Heart right ventricle (tissue), 16 donors: ENCODE measurements at regions not wholly inside any gene's neighbourhood (a gene's known extent, or its start where the extent isn't known, plus 50 kb on each side); places are given as distances from the start of the nearest gene placed in this dataset.
A peak's percentile ranks its signal among the peaks of the same experiment; 100 is the strongest.

Experiments used
- ATAC-seq, 8 donors: fragments of 200-7000 bp; cut with Tn5 transposase; one replicate each; pipeline ENCODE4 v1.9.1; 2020; ENCODE audit warnings: mild to moderate bottlenecking in 8 of 8, moderate library complexity in 8 of 8, moderate number of reproducible peaks in 1 of 8
- DNase-seq, 2 donors: peaks; one replicate each; pipeline ENCODE4 v3.0.0-alpha.2; 2020
- H3K27ac ChIP-seq, 10 donors: fragments of 200-600 bp; sonication (generic) in 2 of 10; one replicate each; pipeline versions ENCODE4 v1.5.0 to v1.8.0; 2020 to 2022; ENCODE audit warnings: mild to moderate bottlenecking in 3 of 10
- H3K27me3 ChIP-seq, 7 donors: fragments of 200-600 bp; one replicate each; pipeline ENCODE4 v1.8.0; 2021 to 2022; ENCODE audit warnings: mild to moderate bottlenecking in 2 of 7
- H3K36me3 ChIP-seq, 9 donors: fragments of 200-600 bp; sonication (generic) in 1 of 9; one replicate each; pipeline versions ENCODE4 v1.5.0 to v1.8.0; 2020 to 2022; ENCODE audit warnings: mild to moderate bottlenecking in 2 of 9
- H3K4me1 ChIP-seq, 9 donors: fragments of 200-600 bp; sonication (generic) in 1 of 9; one replicate each; pipeline versions ENCODE4 v1.5.0 to v1.8.0; 2020 to 2022; ENCODE audit warnings: mild to moderate bottlenecking in 4 of 9
- H3K4me3 ChIP-seq, 10 donors: fragments of 200-600 bp; sonication (generic) in 2 of 10; one replicate each; pipeline versions ENCODE4 v1.5.0 to v1.8.0; 2020 to 2022; ENCODE audit warnings: mild to moderate bottlenecking in 7 of 10, moderate library complexity in 2 of 10
- H3K9me3 ChIP-seq, 11 donors: fragments of 200-600 bp in 10 of 11; sonication (generic) in 2 of 11; one replicate each; pipeline versions ENCODE4 v1.5.0 to v1.8.0; 2013 to 2022; ENCODE audit warnings: mild to moderate bottlenecking in 2 of 11, control low read depth in 1 of 11, moderate library complexity in 1 of 11
- WGBS, 2 donors: extraction: QIAGEN DNeasy Blood & Tissue Kit; methylation state at CpG; one replicate each; pipeline ENCODE4 v1.1.7; 2013; ENCODE audit warnings: inconsistent platforms in 1 of 2; 5-methylcytosine and 5-hydroxymethylcytosine counted together
- intact Hi-C, 10 donors: fragments of 100-400 bp; cut with DNase I; formaldehyde crosslinking; loops; one replicate each; pipeline versions ENCODE4 v1.11.1 to v1.14.2; 2022
- TF ChIP-seq, protein P1 (sequence below), 9 donors: fragments of 200-600 bp; sonication (generic) in 2 of 9; IDR thresholded peaks; one replicate each; pipeline versions ENCODE4 v1.5.0 to v1.8.0; 2021 to 2022; ENCODE audit warnings: antibody characterized with exemption in 9 of 9, mild to moderate bottlenecking in 5 of 9, moderate library complexity in 1 of 9
- donor health status: Arrhythmogenic right ventricular cardiomyopathy.
- donor health status: ischemic (EF 13 %, LVEDD 7.1; RV severe dilation, severe dysfunction).
- donor health status: healthy with polysubstance abuse.
- donor health status: DM: no; HTN: yes; CAD: no.
- donor health status: DM: no; HTN: no; CAD: no.
- donor health status: ischemic (EF 25% LVEDD 6.9; RV normal size, moderate dysfunction).
- donor health status: ischemic (EF 25% LVEDD 5.7; RV mildly dilated, moderate dysfunction).
- donor health status: healthy.
- donor health status: DM: yes; HTN: yes; CAD: no.
- donor health status: Ischemic cardiomyopathy.
- donor health status: ischemic (EF 35%, LVEDD 5.7; RV mildly dilated, moderate dysfunction).
- donor health status: nonischemic (EF 11% LVEDD 7.7; RV severe dilation, severe dysfunction).
- donor health status: DM: yes; HTN: yes; CAD: no.
- donor health status: PGD.
- donor health status: ischemic (EF 29% LVEDD 5.4; RV normal size, mild dysfunction).
- donor health status: nonischemic (EF 23%, LVEDD 6.1; RV moderate dilation, normal function).

GRCh38 chrY:12526362-12527063 is 174.5 kb upstream of the USP9Y start:
- 21 to 24% methylated on average over 4 of the region's 4 CpGs for WGBS, 2 donors

DNA sequence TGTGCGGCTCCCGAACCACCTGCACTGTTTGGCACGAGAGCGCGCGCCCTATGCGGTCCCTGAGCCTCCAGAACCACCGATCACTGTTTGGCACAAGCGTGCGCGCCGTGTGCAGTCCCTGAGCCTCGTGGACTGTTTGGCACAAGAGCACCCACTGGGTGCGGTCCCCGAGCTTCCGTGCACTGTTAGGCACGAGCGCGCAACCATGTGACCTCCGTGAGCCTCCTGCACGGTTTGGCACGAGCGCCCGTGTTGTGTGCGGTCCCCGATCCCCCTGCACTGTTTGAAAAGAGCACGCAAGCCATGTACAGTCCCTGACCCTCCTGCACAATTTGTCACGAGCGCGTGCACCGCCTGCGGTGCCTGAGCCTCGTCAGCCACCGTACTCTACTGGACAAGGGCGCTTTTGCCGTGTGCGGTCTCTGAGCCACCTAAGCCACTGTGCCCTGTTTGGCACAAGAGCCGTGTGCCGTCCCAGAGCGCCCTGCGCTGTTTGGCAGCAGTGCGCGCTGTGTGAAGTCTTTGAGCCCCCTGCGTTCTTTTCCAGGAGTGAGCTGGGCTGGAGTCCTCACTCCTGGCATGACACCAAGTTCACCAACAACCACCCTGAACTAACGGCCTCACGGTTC is 163.7 kb upstream of the USP9Y start:
- H3K4me3 ChIP-seq: peak overlapping the region in 6 of 10 donors; percentile 27 to 44 (median 40)
- intact Hi-C loops: no loop called here

More at GRCh38 chrY:12526362-12527063, 174.5 kb upstream of the USP9Y start:
- no peak for DNase-seq
- H3K27ac ChIP-seq: no peak overlapping the region
- H3K4me3 ChIP-seq: no peak overlapping the region
- no peaks in the 10 kb centered on the region for H3K27me3 ChIP-seq
- intact Hi-C loops: no loop called here
- TF ChIP-seq, protein P1, sequence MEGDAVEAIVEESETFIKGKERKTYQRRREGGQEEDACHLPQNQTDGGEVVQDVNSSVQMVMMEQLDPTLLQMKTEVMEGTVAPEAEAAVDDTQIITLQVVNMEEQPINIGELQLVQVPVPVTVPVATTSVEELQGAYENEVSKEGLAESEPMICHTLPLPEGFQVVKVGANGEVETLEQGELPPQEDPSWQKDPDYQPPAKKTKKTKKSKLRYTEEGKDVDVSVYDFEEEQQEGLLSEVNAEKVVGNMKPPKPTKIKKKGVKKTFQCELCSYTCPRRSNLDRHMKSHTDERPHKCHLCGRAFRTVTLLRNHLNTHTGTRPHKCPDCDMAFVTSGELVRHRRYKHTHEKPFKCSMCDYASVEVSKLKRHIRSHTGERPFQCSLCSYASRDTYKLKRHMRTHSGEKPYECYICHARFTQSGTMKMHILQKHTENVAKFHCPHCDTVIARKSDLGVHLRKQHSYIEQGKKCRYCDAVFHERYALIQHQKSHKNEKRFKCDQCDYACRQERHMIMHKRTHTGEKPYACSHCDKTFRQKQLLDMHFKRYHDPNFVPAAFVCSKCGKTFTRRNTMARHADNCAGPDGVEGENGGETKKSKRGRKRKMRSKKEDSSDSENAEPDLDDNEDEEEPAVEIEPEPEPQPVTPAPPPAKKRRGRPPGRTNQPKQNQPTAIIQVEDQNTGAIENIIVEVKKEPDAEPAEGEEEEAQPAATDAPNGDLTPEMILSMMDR (IDR thresholded peaks at IDR 0.05): no peak
- no peaks in the 10 kb centered on the region for H3K36me3 ChIP-seq
- H3K9me3 ChIP-seq: no peaks in the 10 kb centered on the region
- H3K4me1 ChIP-seq: no peaks in the 10 kb centered on the region
- no peak for ATAC-seq

GRCh38 chrY:12546746-12547420 is 154.1 kb upstream of the USP9Y start:
- no peaks in the 10 kb centered on the region for H3K9me3 ChIP-seq
- intact Hi-C loops: no loop called here
- H3K27me3 ChIP-seq: no peaks in the 10 kb centered on the region
- DNase-seq (no peak), ATAC-seq (no peak)
- 61 to 74% methylated on average over 9 of the region's 9 CpGs for WGBS, 2 donors
- H3K27ac ChIP-seq: no peak overlapping the region
- TF ChIP-seq, protein P1 (IDR thresholded peaks at IDR 0.05): no peak
- no peaks in the 10 kb centered on the region for H3K36me3 ChIP-seq
- H3K4me1 ChIP-seq: no peaks in the 10 kb centered on the region
- H3K4me3 ChIP-seq: no peak overlapping the region

More for the DNA sequence above, 163.7 kb upstream of the USP9Y start:
- Histone ChIP-seq H3K9me3 (no peaks in the 10 kb centered on the region), H3K27me3 (peaks cover 0 to 7% (median 0%) of the 10 kb centered on the region in 7 donors), H3K4me1 (no peaks in the 10 kb centered on the region), H3K36me3 (no peaks in the 10 kb centered on the region), H3K27ac (no peak overlapping the region)
- WGBS, 2 donors: 4 to 5% methylated on average over 46 of the region's 46 CpGs
- DNase-seq: no peak
- TF ChIP-seq, protein P1 (IDR thresholded peaks at IDR 0.05): no peak
- ATAC-seq: peak in 3 of 8 donors; percentile 49 to 66 (median 58)

GRCh38 chrY:12552471-12553283 is 148.4 kb upstream of the USP9Y start:
- intact Hi-C loops: no loop called here
- TF ChIP-seq, protein P1 (IDR thresholded peaks at IDR 0.05): no peak
- no peaks in the 10 kb centered on the region for H3K36me3 ChIP-seq
- H3K27me3 ChIP-seq: no peaks in the 10 kb centered on the region
- no peaks in the 10 kb centered on the region for H3K9me3 ChIP-seq
- H3K4me3 ChIP-seq: no peak overlapping the region
- ATAC-seq (peak in 2 of 8 donors; percentile 17 to 60), DNase-seq (no peak)
- no peak overlapping the region for H3K27ac ChIP-seq
- no peaks in the 10 kb centered on the region for H3K4me1 ChIP-seq
- 42 to 49% methylated on average over 4 of the region's 4 CpGs for WGBS, 2 donors
